Stimulated activated naive CD8-positive, alpha-beta T cell treated with anti-CD3 and anti-CD28 coated beads, Interleukin-15, Interleukin-2, amounts not matched to agents 100 ng/mL and 50 ng/mL, for 24 hours (primary cell): ENCODE measurements at regions not wholly inside any gene's neighbourhood (a gene's known extent, or its start where the extent isn't known, plus 50 kb on each side); places are given as distances from the start of the nearest gene placed in this dataset.

ENCODE experiments used
- H3K27ac Mint-ChIP-seq: one replicate; pipeline ENCODE4 v1.8.0; 2021; ENCODE audit warnings: mild to moderate bottlenecking, mixed read lengths
- H3K27me3 Mint-ChIP-seq: one replicate; pipeline ENCODE4 v1.8.0; 2021; ENCODE audit warnings: mixed read lengths
- H3K36me3 Mint-ChIP-seq: one replicate; pipeline ENCODE4 v1.8.0; 2021; ENCODE audit warnings: low read depth, mixed read lengths
- H3K4me1 Mint-ChIP-seq: one replicate; pipeline ENCODE4 v1.8.0; 2021; ENCODE audit warnings: low read depth, mixed read lengths
- H3K4me3 Mint-ChIP-seq: one replicate; pipeline ENCODE4 v1.8.0; 2021; ENCODE audit warnings: mild to moderate bottlenecking, mixed read lengths
- H3K9me3 Mint-ChIP-seq: one replicate; pipeline ENCODE4 v1.8.0; 2021; ENCODE audit warnings: mixed read lengths

GRCh38 chr12:114996382-114996781 lies 312.4 kb upstream of the TBX3 start:
- H3K9me3 Mint-ChIP-seq = peaks cover 5% of the 10 kb centered on the region
- no peaks in the 10 kb centered on the region for H3K4me1 Mint-ChIP-seq
- no peaks in the 10 kb centered on the region for H3K27me3 Mint-ChIP-seq
- H3K4me3 Mint-ChIP-seq = no peak overlapping the region
- H3K27ac Mint-ChIP-seq = no peak overlapping the region
- no peaks in the 10 kb centered on the region for H3K36me3 Mint-ChIP-seq

- Mint-ChIP-seq H3K4me3 (no peak overlapping the region), H3K27ac (no peak overlapping the region), H3K9me3 (peaks cover 5% of the 10 kb centered on the region), H3K27me3 (no peaks in the 10 kb centered on the region), H3K4me1 (no peaks in the 10 kb centered on the region), H3K36me3 (no peaks in the 10 kb centered on the region)
Observed at GRCh38 chr12:114995891-114996290, 311.9 kb upstream of the TBX3 start.

- Mint-ChIP-seq H3K4me1 (no peaks in the 10 kb centered on the region), H3K4me3 (no peak overlapping the region), H3K9me3 (peaks cover 5% of the 10 kb centered on the region), H3K36me3 (no peaks in the 10 kb centered on the region), H3K27ac (no peak overlapping the region), H3K27me3 (no peaks in the 10 kb centered on the region)
Observed at GRCh38 chr12:114993165-114993564, 309.2 kb upstream of the TBX3 start.

GRCh38 chr12:114992443-114992842 lies 308.5 kb upstream of the TBX3 start:
- no peak overlapping the region for H3K27ac Mint-ChIP-seq
- H3K4me1 Mint-ChIP-seq = no peaks in the 10 kb centered on the region
- H3K9me3 Mint-ChIP-seq = peaks cover 5% of the 10 kb centered on the region
- no peaks in the 10 kb centered on the region for H3K36me3 Mint-ChIP-seq
- H3K4me3 Mint-ChIP-seq = no peak overlapping the region
- no peaks in the 10 kb centered on the region for H3K27me3 Mint-ChIP-seq

GRCh38 chr12:114990381-114990780 lies 306.4 kb upstream of the TBX3 start:
- Mint-ChIP-seq H3K36me3 (no peaks in the 10 kb centered on the region), H3K27ac (no peak overlapping the region), H3K4me1 (no peaks in the 10 kb centered on the region), H3K4me3 (no peak overlapping the region), H3K9me3 (no peaks in the 10 kb centered on the region), H3K27me3 (no peaks in the 10 kb centered on the region)

DNA sequence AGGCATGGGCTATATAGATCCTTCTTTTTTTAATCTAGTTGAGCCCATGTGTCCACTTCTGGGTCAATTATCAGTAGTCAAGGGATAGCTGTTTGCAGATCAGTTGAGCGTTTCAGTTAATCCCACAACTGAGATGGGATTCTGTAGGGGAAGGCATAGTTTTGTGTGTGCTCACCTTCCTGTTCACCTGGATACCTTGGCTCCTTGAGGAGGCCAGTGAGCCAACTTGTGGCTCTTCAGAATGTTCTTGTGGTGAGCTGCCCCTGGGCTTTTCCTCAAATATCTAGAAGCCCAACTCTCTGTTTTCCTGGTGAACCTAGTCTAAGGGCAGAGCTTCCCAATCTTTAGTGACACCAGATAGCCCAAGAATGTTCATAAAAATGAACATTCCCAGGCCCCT lies 302.9 kb upstream of the TBX3 start:
- Mint-ChIP-seq H3K9me3 (peaks cover 9% of the 10 kb centered on the region), H3K4me3 (no peak overlapping the region), H3K27ac (no peak overlapping the region), H3K36me3 (no peaks in the 10 kb centered on the region), H3K4me1 (no peaks in the 10 kb centered on the region), H3K27me3 (no peaks in the 10 kb centered on the region)

- H3K36me3 Mint-ChIP-seq = no peaks in the 10 kb centered on the region
- H3K27me3 Mint-ChIP-seq = no peaks in the 10 kb centered on the region
- no peak overlapping the region for H3K4me3 Mint-ChIP-seq
- H3K4me1 Mint-ChIP-seq = no peaks in the 10 kb centered on the region
- H3K9me3 Mint-ChIP-seq = peaks cover 9% of the 10 kb centered on the region
- H3K27ac Mint-ChIP-seq = no peak overlapping the region
Observed at GRCh38 chr12:114986178-114986714, 302.3 kb upstream of the TBX3 start.

- Mint-ChIP-seq H3K27me3 (no peaks in the 10 kb centered on the region), H3K4me3 (no peak overlapping the region), H3K27ac (no peak overlapping the region), H3K4me1 (no peaks in the 10 kb centered on the region), H3K9me3 (peaks cover 9% of the 10 kb centered on the region), H3K36me3 (no peaks in the 10 kb centered on the region)
Observed at GRCh38 chr12:114984634-114985061, 300.7 kb upstream of the TBX3 start.

GRCh38 chr12:114982760-114983159 lies 298.8 kb upstream of the TBX3 start:
- no peaks in the 10 kb centered on the region for H3K27me3 Mint-ChIP-seq
- H3K4me1 Mint-ChIP-seq = no peaks in the 10 kb centered on the region
- H3K27ac Mint-ChIP-seq = no peak overlapping the region
- peaks cover 14% of the 10 kb centered on the region for H3K9me3 Mint-ChIP-seq
- no peak overlapping the region for H3K4me3 Mint-ChIP-seq
- no peaks in the 10 kb centered on the region for H3K36me3 Mint-ChIP-seq

DNA sequence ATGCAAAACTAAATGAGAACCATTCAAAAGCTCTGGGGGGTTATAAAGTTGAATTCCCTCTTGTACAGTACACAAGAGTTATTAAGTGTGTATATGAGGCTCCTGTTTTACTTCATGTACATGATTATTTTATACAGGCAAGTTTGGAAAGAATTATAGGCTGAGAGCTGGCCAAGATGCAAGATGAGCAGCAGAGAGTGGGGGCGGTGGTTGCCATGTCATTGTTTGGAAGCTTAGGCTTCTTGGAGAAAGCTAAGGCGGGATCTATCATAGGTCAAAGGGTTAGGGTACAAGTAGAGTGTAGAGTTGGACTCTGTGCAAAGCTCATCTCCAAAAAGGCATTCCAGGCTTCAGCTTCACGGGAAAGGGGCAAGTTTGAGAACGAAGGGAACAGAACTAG lies 297.1 kb upstream of the TBX3 start:
- no peaks in the 10 kb centered on the region for H3K4me1 Mint-ChIP-seq
- no peaks in the 10 kb centered on the region for H3K27me3 Mint-ChIP-seq
- H3K9me3 Mint-ChIP-seq = peaks cover 20% of the 10 kb centered on the region
- no peaks in the 10 kb centered on the region for H3K36me3 Mint-ChIP-seq
- no peak overlapping the region for H3K27ac Mint-ChIP-seq
- H3K4me3 Mint-ChIP-seq = no peak overlapping the region

DNA sequence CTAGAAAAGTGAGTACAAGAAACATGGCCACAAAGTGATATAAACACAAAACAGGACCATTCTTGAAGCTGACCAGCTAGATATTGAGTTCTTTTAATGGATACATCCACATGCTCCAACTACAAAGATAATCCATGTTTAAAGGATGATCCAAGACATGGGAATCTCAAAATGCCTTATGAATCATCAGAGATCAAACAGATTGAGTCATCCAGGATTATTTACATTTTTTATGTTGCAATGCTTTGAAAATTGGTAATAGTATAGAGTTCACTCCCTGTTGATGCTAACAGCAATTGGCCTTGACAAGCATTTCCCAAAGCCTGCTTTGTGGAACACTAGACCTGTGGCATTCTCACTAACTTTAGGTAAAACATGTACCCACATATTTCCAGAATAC lies 293.0 kb upstream of the TBX3 start:
- Mint-ChIP-seq H3K9me3 (peaks cover 21% of the 10 kb centered on the region), H3K4me1 (no peaks in the 10 kb centered on the region), H3K4me3 (no peak overlapping the region), H3K27me3 (no peaks in the 10 kb centered on the region), H3K27ac (no peak overlapping the region), H3K36me3 (no peaks in the 10 kb centered on the region)

DNA sequence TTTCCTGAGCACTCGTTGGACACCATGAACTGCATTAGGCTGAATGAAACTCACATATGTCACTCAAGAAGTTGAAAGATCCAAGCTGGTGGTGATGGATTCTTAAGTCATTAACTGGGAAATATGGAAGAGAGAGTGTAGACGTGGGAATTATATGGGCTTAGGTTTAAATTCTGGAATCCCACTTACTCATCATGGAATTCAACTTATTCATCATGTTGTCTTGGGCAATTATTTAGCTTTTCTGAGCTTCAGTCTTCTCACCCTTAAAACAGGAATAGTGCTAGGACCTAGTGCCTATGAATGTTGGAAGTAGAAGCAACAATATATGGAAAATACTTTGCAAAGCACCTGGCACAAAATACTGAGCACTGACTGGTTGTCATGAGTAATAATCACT lies 292.4 kb upstream of the TBX3 start:
- Mint-ChIP-seq H3K9me3 (peaks cover 21% of the 10 kb centered on the region), H3K27me3 (no peaks in the 10 kb centered on the region), H3K4me3 (no peak overlapping the region), H3K4me1 (no peaks in the 10 kb centered on the region), H3K36me3 (no peaks in the 10 kb centered on the region), H3K27ac (no peak overlapping the region)

DNA sequence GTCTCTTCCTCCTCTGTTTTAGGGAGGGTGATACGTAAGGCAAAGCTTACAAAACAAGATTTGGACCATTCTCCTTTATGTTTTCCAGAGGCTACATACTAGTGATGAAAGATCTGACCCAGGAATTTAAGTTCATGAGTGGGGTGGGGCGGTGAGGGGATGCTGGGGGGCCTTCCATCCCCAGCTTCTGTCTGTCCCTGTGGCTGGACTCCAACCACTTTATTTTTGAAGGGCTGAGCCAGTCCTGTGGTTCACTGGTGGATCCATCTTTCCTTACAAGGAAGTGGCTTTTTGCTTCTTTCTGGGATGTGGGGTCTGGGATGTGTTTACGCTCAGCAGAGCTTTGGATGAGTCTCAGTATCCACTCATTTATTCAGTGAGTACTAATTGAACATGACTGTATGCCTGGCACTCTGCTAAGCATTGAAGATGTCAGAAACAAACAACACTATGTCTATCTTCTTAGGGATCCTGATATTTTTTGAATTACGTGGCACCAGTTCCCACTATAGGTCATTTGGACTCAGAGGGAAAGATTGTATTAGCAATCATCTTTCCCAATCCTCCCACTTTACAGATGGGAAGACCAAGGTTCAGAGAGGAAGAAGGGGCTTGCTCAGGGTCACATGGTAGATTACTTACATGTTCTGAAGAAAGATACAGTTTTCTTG lies 291.8 kb upstream of the TBX3 start:
- peaks cover 24% of the 10 kb centered on the region for H3K9me3 Mint-ChIP-seq
- H3K4me3 Mint-ChIP-seq = no peak overlapping the region
- no peaks in the 10 kb centered on the region for H3K27me3 Mint-ChIP-seq
- no peaks in the 10 kb centered on the region for H3K36me3 Mint-ChIP-seq
- no peaks in the 10 kb centered on the region for H3K4me1 Mint-ChIP-seq
- no peak overlapping the region for H3K27ac Mint-ChIP-seq

DNA sequence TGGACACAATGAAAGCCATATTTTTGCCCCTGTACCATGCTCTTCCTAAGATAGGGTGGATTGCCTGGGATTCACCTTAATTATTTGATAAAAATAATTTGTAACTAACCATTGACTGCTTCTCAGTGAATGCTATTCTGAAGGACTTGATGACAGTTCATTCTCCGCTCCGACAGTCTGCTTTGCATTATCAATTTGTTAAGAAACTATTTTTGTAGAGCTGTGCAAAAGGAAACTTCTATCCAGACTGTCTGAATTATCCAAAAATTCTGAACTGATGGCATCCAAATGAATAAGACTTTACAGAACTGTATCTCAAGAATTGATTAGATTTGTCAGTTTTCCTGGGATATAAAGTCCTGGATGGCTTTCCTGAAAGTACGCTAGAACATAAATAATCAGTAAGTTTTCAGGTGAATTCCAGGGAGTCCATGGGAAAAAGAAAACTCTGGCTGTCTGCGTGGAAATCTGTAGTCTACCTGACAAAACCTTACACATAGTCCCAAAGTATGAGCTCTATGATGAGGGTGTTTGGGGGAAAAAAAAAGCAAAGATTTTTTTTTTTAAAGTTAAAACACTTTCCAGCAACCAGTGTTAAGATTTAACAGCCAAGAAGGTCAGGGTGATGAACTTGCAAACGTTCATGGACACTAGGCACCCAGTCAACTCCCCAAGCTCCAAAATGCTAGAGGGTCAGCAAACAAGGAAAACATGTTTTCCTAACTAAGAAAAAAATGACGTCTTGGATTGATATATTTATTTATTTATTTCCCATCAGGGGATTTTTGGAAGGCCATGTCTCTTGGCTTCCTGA lies 291.1 kb upstream of the TBX3 start:
- no peak overlapping the region for H3K27ac Mint-ChIP-seq

GRCh38 chr12:114974333-114974732 lies 290.4 kb upstream of the TBX3 start:
- Mint-ChIP-seq H3K36me3 (no peaks in the 10 kb centered on the region), H3K27ac (no peak overlapping the region), H3K4me1 (no peaks in the 10 kb centered on the region), H3K9me3 (peaks cover 27% of the 10 kb centered on the region), H3K27me3 (no peaks in the 10 kb centered on the region), H3K4me3 (no peak overlapping the region)

More for the DNA sequence above, 291.1 kb upstream of the TBX3 start:
- Mint-ChIP-seq H3K4me3 (no peak overlapping the region), H3K27me3 (no peaks in the 10 kb centered on the region), H3K36me3 (no peaks in the 10 kb centered on the region), H3K9me3 (peaks cover 25% of the 10 kb centered on the region), H3K4me1 (no peaks in the 10 kb centered on the region)
